ENCODE measurements at regions not wholly inside any gene's neighbourhood (a gene's known extent, or its start where the extent isn't known, plus 50 kb on each side); places are given as distances from the start of the nearest gene placed in this dataset.

- Histone ChIP-seq H3K36me3 (no peaks in the 10 kb centered on the region), H3K9me3 (no peaks in the 10 kb centered on the region), H3K4me1 (no peaks in the 10 kb centered on the region), H3K4me3 (no peak overlapping the region), H3K27ac (no peak overlapping the region), H3K27me3 (ENCODE audit: low read depth) (no peaks in the 10 kb centered on the region)
- no peak for TF ChIP-seq CTCF (IDR thresholded peaks at IDR 0.05)
- intact Hi-C loops (cut with DNase I): no loop called here
- DNase-seq: no peak
- peak; percentile 45 to 50 for ATAC-seq
Measured at GRCh38 chr6:3926150-3926482, 76.9 kb downstream of the FAM50B start.

- H3K36me3 ChIP-seq: no peaks in the 10 kb centered on the region
- DNase-seq: no peak
- no peak for TF ChIP-seq CTCF (IDR thresholded peaks at IDR 0.05)
- H3K27me3 ChIP-seq (ENCODE audit: low read depth): no peaks in the 10 kb centered on the region
- H3K9me3 ChIP-seq: no peaks in the 10 kb centered on the region
- no peak overlapping the region for H3K4me3 ChIP-seq
- no peak for ATAC-seq
- intact Hi-C loops (cut with DNase I): no loop called here
- no peaks in the 10 kb centered on the region for H3K4me1 ChIP-seq
- no peak overlapping the region for H3K27ac ChIP-seq
Measured at GRCh38 chr6:3928111-3928510, 78.9 kb downstream of the FAM50B start.

GRCh38 chr6:3929281-3929798, 80.2 kb downstream of the FAM50B start:
- DNase-seq: no peak
- no peaks in the 10 kb centered on the region for H3K36me3 ChIP-seq
- intact Hi-C loops (cut with DNase I): no loop called here
- no peaks in the 10 kb centered on the region for H3K27me3 ChIP-seq (ENCODE audit: low read depth)
- no peak overlapping the region for H3K27ac ChIP-seq
- no peaks in the 10 kb centered on the region for H3K9me3 ChIP-seq
- no peak for TF ChIP-seq CTCF (IDR thresholded peaks at IDR 0.05)
- H3K4me1 ChIP-seq: no peaks in the 10 kb centered on the region
- no peak overlapping the region for H3K4me3 ChIP-seq
- ATAC-seq: no peak

GRCh38 chr6:3937438-3937837, 88.3 kb downstream of the FAM50B start:
- H3K4me1 ChIP-seq: no peaks in the 10 kb centered on the region
- H3K4me3 ChIP-seq: no peak overlapping the region
- ATAC-seq (no peak), DNase-seq (no peak)
- H3K27ac ChIP-seq: no peak overlapping the region
- TF ChIP-seq CTCF (IDR thresholded peaks at IDR 0.05): no peak
- no peaks in the 10 kb centered on the region for H3K9me3 ChIP-seq
- intact Hi-C loops (cut with DNase I): no loop called here
- no peaks in the 10 kb centered on the region for H3K36me3 ChIP-seq
- peaks cover 22% of the 10 kb centered on the region for H3K27me3 ChIP-seq (ENCODE audit: low read depth)

- Histone ChIP-seq H3K36me3 (no peaks in the 10 kb centered on the region), H3K9me3 (no peaks in the 10 kb centered on the region), H3K27me3 (ENCODE audit: low read depth) (peaks cover 25% of the 10 kb centered on the region), H3K4me1 (no peaks in the 10 kb centered on the region), H3K4me3 (no peak overlapping the region), H3K27ac (no peak overlapping the region)
- DNase-seq (no peak), ATAC-seq (no peak)
- intact Hi-C loops (cut with DNase I): no loop called here
- no peak for TF ChIP-seq CTCF (IDR thresholded peaks at IDR 0.05)
Measured at GRCh38 chr6:3938715-3939367, 89.7 kb downstream of the FAM50B start.
